GM12864 (cell line): ENCODE measurements at regions not wholly inside any gene's neighbourhood (a gene's known extent, or its start where the extent isn't known, plus 50 kb on each side); places are given as distances from the start of the nearest gene placed in this dataset.

ENCODE experiments used
- DNase-seq: peaks from one replicate; pipeline ENCODE4 v3.0.0-alpha.2; 2011; ENCODE audit warnings: low read depth
- H3K4me3 ChIP-seq: 2 replicates; pipeline ENCODE4 v1.5.1; 2011; ENCODE audit warnings: mild to moderate bottlenecking, low read depth, low read length, control low read depth
- CTCF ChIP-seq: IDR thresholded peaks from 2 replicates; pipeline ENCODE4 v1.5.1; 2011; ENCODE audit warnings: low read depth, mild to moderate bottlenecking, moderate library complexity, low read length, control low read depth, inconsistent platforms; ENCODE audit errors: missing control alignments

- DNase-seq = no peak
- TF ChIP-seq CTCF = no peak
- no peak overlapping the region for H3K4me3 ChIP-seq
These were observed 506.0 kb upstream of the TMEM132C start for GRCh38 chr12:127760996-127761395.

GRCh38 chr12:127761880-127762279 lies 505.1 kb upstream of the TMEM132C start:
- TF ChIP-seq CTCF = no peak
- no peak overlapping the region for H3K4me3 ChIP-seq
- no peak for DNase-seq

GRCh38 chr12:127767656-127768055 lies 499.3 kb upstream of the TMEM132C start:
- no peak overlapping the region for H3K4me3 ChIP-seq
- no peak for DNase-seq
- no peak for TF ChIP-seq CTCF

GRCh38 chr12:127770118-127770517 lies 496.9 kb upstream of the TMEM132C start:
- H3K4me3 ChIP-seq = no peak overlapping the region
- TF ChIP-seq CTCF = no peak
- DNase-seq = no peak

DNA sequence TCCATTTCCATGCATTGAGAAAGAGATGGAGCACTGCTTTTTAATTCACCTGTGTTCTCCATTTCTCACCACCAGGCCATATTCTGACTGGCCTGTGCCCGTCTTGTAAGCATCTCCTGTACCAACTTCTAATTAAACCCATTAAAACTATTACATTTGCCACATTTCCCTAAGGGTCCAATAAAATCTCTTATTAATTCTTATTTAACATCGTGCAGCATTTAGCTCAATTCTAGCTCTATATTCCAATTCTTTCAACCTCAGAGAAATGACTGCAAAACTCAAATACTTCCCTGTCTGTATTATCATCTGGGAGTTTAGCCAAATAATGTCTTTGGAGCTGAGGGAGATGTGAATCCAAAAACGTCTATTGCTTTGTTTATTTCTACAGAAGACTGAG lies 495.4 kb upstream of the TMEM132C start:
- no peak for TF ChIP-seq CTCF
- no peak overlapping the region for H3K4me3 ChIP-seq
- no peak for DNase-seq

DNA sequence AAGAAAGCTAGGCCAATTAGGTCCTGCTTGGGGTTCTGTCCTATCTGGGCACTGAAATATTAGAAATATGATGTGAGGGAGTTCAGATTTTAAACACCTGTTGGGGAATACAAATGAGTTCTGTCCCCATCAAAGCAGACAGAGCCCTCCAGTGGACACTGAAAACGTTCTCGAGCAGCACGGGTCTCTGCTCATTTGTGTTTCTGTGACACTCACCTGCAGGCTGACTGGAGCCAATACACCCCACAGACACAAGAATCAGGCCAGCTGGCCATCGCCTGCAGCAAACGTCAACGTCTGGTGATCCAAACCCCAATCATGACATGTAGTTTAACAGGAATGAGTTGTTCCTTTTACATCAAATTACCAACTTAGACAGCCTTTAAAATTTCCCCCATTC lies 493.4 kb upstream of the TMEM132C start:
- no peak for TF ChIP-seq CTCF

GRCh38 chr12:127774828-127775227 lies 492.1 kb upstream of the TMEM132C start:
- no peak for DNase-seq
- TF ChIP-seq CTCF = no peak
- no peak overlapping the region for H3K4me3 ChIP-seq

More for the DNA sequence above, 493.4 kb upstream of the TMEM132C start:
- no peak for DNase-seq
- H3K4me3 ChIP-seq = no peak overlapping the region
